Astrocyte (in vitro differentiated cells and primary cell): ENCODE measurements at regions not wholly inside any gene's neighbourhood (a gene's known extent, or its start where the extent isn't known, plus 50 kb on each side); places are given as distances from the start of the nearest gene placed in this dataset.
"Not testable (repeated sequence)": the region's sequence is repeated elsewhere in the genome, so short reads cannot be mapped to it uniquely, and the experiment has no call there.

ENCODE experiments used
- CTCF ChIP-seq: IDR thresholded peaks from 2 replicates; pipeline ENCODE4 v1.5.1; 2011; ENCODE audit warnings: low read depth, mild to moderate bottlenecking, inconsistent platforms, low read length, moderate library complexity; ENCODE audit not compliant: insufficient read depth
- EZH2 ChIP-seq: IDR thresholded peaks from 2 replicates; pipeline ENCODE4 v1.6.1; 2012; ENCODE audit warnings: mild to moderate bottlenecking, low read length, inconsistent platforms; ENCODE audit not compliant: insufficient read depth

DNA sequence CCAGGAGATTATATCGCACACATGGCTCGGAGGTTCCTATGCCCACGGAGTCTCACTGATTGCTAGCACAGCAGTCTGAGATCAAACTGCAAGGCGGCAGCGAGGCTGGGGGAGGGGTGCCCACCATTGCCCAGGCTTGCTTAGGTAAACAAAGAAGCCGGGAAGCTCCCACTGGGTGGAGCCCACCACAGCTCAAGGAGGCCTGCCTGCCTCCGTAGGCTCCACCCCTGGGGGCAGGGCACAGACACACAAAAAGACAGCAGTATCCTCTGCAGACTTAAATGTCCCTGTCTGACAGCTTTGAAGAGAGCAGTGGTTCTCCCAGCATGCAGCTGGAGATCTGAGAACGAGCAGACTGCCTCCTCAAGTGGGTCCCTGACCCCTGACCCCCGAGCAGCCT is 112.0 kb upstream of the NDST3 start:
- TF ChIP-seq CTCF, EZH2: not testable (repeated sequence)
